PC-9 (cell line): ENCODE measurements at regions not wholly inside any gene's neighbourhood (a gene's known extent, or its start where the extent isn't known, plus 50 kb on each side); places are given as distances from the start of the nearest gene placed in this dataset.

Source experiments
- EZH2 ChIP-seq: fragments of 200-600 bp; sonication (generic); IDR thresholded peaks from 2 replicates; pipeline ENCODE4 v1.8.0; 2017; ENCODE audit warnings: antibody characterized with exemption, low read depth
- TF ChIP-seq, protein P1 (sequence below): fragments of 200-600 bp; sonication (generic); conservative IDR thresholded peaks from 2 replicates; pipeline ENCODE4 v1.6.1; 2017; ENCODE audit warnings: mixed run types, antibody characterized with exemption, mild to moderate bottlenecking, moderate library complexity

- TF ChIP-seq, protein P1, sequence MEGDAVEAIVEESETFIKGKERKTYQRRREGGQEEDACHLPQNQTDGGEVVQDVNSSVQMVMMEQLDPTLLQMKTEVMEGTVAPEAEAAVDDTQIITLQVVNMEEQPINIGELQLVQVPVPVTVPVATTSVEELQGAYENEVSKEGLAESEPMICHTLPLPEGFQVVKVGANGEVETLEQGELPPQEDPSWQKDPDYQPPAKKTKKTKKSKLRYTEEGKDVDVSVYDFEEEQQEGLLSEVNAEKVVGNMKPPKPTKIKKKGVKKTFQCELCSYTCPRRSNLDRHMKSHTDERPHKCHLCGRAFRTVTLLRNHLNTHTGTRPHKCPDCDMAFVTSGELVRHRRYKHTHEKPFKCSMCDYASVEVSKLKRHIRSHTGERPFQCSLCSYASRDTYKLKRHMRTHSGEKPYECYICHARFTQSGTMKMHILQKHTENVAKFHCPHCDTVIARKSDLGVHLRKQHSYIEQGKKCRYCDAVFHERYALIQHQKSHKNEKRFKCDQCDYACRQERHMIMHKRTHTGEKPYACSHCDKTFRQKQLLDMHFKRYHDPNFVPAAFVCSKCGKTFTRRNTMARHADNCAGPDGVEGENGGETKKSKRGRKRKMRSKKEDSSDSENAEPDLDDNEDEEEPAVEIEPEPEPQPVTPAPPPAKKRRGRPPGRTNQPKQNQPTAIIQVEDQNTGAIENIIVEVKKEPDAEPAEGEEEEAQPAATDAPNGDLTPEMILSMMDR = no peak
- no peak for TF ChIP-seq EZH2
Measured at GRCh38 chr2:134014196-134014960, 239.5 kb upstream of the MGAT5 start.
